ENCODE measurements at regions not wholly inside any gene's neighbourhood (a gene's known extent, or its start where the extent isn't known, plus 50 kb on each side); places are given as distances from the start of the nearest gene placed in this dataset.

DNA sequence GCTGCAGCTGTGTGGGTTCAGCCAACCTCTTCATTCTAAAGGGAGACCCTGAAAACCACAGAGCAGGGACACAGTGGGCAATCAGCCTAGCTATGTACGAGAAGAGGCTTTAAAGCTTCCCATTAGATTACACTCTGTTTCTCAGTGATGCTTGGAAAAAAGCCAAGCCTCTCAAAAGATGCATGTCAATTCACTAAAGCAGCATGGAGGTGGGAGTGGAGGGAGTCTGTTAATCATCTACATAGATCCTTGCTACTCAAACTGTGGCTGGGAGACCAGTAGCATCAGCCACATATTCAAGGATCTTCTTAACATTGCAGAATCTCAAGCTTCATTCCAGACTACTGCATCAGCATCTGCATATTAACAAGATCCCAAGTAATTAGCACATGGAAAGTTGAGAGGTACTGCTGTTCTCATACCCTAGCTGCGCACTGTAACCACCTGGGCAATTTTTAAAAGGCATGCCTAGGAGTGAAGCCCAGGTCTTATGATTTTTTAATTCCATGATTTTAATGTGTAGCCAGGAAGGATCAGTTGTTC lies 305.9 kb downstream of the PMP22 start:
- TF ChIP-seq CTCF (IDR thresholded peaks at IDR 0.05; ENCODE audit: poor library complexity) (no peak), EZH2 (IDR thresholded peaks at IDR 0.05; ENCODE audit: borderline replicate concordance) (no peak), EZH2phosphoT487 (IDR thresholded peaks at IDR 0.05; ENCODE audit: low read depth, severe bottlenecking, unreplicated experiment) (no peak)

All from hepatocyte (in vitro differentiated cells).